Fibroblast of skin of left biceps (primary cell): ENCODE measurements at regions not wholly inside any gene's neighbourhood (a gene's known extent, or its start where the extent isn't known, plus 50 kb on each side); places are given as distances from the start of the nearest gene placed in this dataset.

Experiments used
- DNase-seq, 2 experiments: peaks; one replicate each; pipeline ENCODE4 v3.0.0-alpha.2; 2013; ENCODE audit warnings: low read depth in 2 of 2

GRCh38 chr13:80419416-80419815 is 78.5 kb upstream of the SPRY2 start:
- no peak for DNase-seq

- no peak for DNase-seq
Measured at GRCh38 chr13:80413611-80414010, 72.7 kb upstream of the SPRY2 start.

- no peak for DNase-seq
Measured at GRCh38 chr13:80408270-80408669, 67.3 kb upstream of the SPRY2 start.

- DNase-seq: no peak
Measured at GRCh38 chr13:80400865-80401426, 60.0 kb upstream of the SPRY2 start.

- no peak for DNase-seq
Measured at GRCh38 chr13:80400164-80400864, 59.4 kb upstream of the SPRY2 start.

- no peak for DNase-seq
Measured at GRCh38 chr13:80399340-80400163, 58.6 kb upstream of the SPRY2 start.
